A549 (cell line): ENCODE measurements at regions not wholly inside any gene's neighbourhood (a gene's known extent, or its start where the extent isn't known, plus 50 kb on each side); places are given as distances from the start of the nearest gene placed in this dataset.
"Not testable (repeated sequence)": the region's sequence is repeated elsewhere in the genome, so short reads cannot be mapped to it uniquely, and the experiment has no call there.

Experiments used
- ATAC-seq, 2 experiments: fragments of 200-7000 bp in 1 of 2; fragments of >200 bp in 1 of 2; cut with Nextera tagmentation in 1 of 2; cut with Tn5 transposase in 1 of 2; 3 replicates each; pipeline versions ENCODE4 v1.8.0 to v1.9.1; 2018 to 2020; ENCODE audit warnings: mild to moderate bottlenecking in 1 of 2, moderate library complexity in 1 of 2
- CTCF ChIA-PET: fragments of 300-600 bp; sonication (Branson Sonifier 250); formaldehyde crosslinking; extraction: SDS; loops from one replicate; lab custom pipeline; 2021; ENCODE audit warnings: antibody characterized with exemption, inconsistent platforms; lab: Yijun Ruan, JAX
- POLR2A ChIA-PET: fragments of 350-600 bp; formaldehyde crosslinking; extraction: SDS; loops from one replicate; lab custom pipeline; 2021; ENCODE audit warnings: antibody characterized with exemption, inconsistent platforms; lab: Yijun Ruan, JAX
- DNase-seq, 2 experiments: peaks; one replicate each; pipeline versions ENCODE4 v3.0.0 to v3.0.0-alpha.2; 2011 to 2016; ENCODE audit warnings: low read depth in 1 of 2, low spot score in 1 of 2
- FAIRE-seq: peaks from 2 replicates; lab custom pipeline; 2011; peaks lifted over from hg19 to GRCh38; lab: Jason Lieb, UNC
- H3K27ac ChIP-seq, 2 experiments: fragments of >200 bp; sonication (Bioruptor Twin); formaldehyde crosslinking; 3 replicates each; pipeline ENCODE4 v1.5.1; 2016 to 2017
- H3K4me1 ChIP-seq: fragments of >200 bp; sonication (Bioruptor Twin); formaldehyde crosslinking; 3 replicates; pipeline ENCODE4 v1.6.1; 2016
- H3K4me2 ChIP-seq: fragments of >200 bp; sonication (Bioruptor Twin); formaldehyde crosslinking; 3 replicates; pipeline ENCODE4 v1.6.1; 2016
- H3K4me3 ChIP-seq: fragments of >200 bp; sonication (Bioruptor Twin); formaldehyde crosslinking; 3 replicates; pipeline ENCODE4 v1.5.1; 2016
- H3K9me3 ChIP-seq: fragments of >200 bp; sonication (Bioruptor Twin); formaldehyde crosslinking; 3 replicates; pipeline ENCODE4 v1.6.1; 2016
- BCL3 ChIP-seq: fragments of >200 bp; sonication (Bioruptor Twin); formaldehyde crosslinking; IDR thresholded peaks from 3 replicates; pipeline ENCODE4 v1.6.1; 2016
- BHLHE40 ChIP-seq: IDR thresholded peaks from 2 replicates; pipeline ENCODE4 v1.6.1; 2012; ENCODE audit warnings: low read depth, low read length, inconsistent platforms
- CBX8 ChIP-seq: fragments of 200-600 bp; sonication (generic); IDR thresholded peaks from 2 replicates; pipeline ENCODE4 v1.6.1; 2016
- CEBPB ChIP-seq, 2 experiments: fragments of >200 bp in 1 of 2; sonication (Bioruptor Twin) in 1 of 2; formaldehyde crosslinking in 1 of 2; IDR thresholded peaks; 2 replicates each; pipeline ENCODE4 v1.6.1; 2012 to 2016
- CHD2 ChIP-seq: fragments of 150-350 bp; IDR thresholded peaks from 2 replicates; pipeline ENCODE4 v1.6.1; 2014; ENCODE audit warnings: low read length; ENCODE audit not compliant: partially characterized antibody
- E2F6 ChIP-seq: IDR thresholded peaks from 2 replicates; pipeline ENCODE4 v1.6.1; 2012; ENCODE audit warnings: low read depth, borderline replicate concordance
- EHF ChIP-seq: fragments of 250-450 bp; sonication (Bioruptor Pico); IDR thresholded peaks from 2 replicates; pipeline ENCODE4 v1.5.0; 2020; ENCODE audit warnings: mild to moderate bottlenecking
- EP300 ChIP-seq, 2 experiments: fragments of >200 bp; sonication (Bioruptor Twin); formaldehyde crosslinking; IDR thresholded peaks; 2 replicates in 1 of 2; 3 replicates in 1 of 2; pipeline ENCODE4 v1.6.1; 2016 to 2017
- ESRRA ChIP-seq: fragments of 150-350 bp; IDR thresholded peaks from 2 replicates; pipeline ENCODE4 v1.6.1; 2014; ENCODE audit warnings: mild to moderate bottlenecking, low read length, borderline replicate concordance
- FOSB ChIP-seq: fragments of 250-450 bp; sonication (Bioruptor Pico); IDR thresholded peaks from 2 replicates; pipeline ENCODE4 v1.5.0; 2020; ENCODE audit warnings: mild to moderate bottlenecking, moderate library complexity
- FOXS1 ChIP-seq: fragments of 250-450 bp; sonication (Bioruptor Pico); IDR thresholded peaks from 2 replicates; pipeline ENCODE4 v1.5.0; 2020; ENCODE audit warnings: mild to moderate bottlenecking, moderate library complexity
- HDAC2 ChIP-seq: fragments of 200-600 bp; sonication (generic); IDR thresholded peaks from 2 replicates; pipeline ENCODE4 v1.6.1; 2016
- HOXA7 ChIP-seq: fragments of 250-450 bp; sonication (Bioruptor Pico); IDR thresholded peaks from 2 replicates; pipeline ENCODE4 v1.5.0; 2020; ENCODE audit warnings: mild to moderate bottlenecking, moderate library complexity
- HOXB13 ChIP-seq: fragments of 250-450 bp; sonication (Bioruptor Pico); IDR thresholded peaks from 2 replicates; pipeline ENCODE4 v1.5.0; 2020; ENCODE audit warnings: low read depth, mild to moderate bottlenecking, moderate library complexity
- JUN ChIP-seq, 2 experiments: fragments of >200 bp; sonication (Bioruptor Twin); formaldehyde crosslinking; IDR thresholded peaks; 2 replicates in 1 of 2; 3 replicates in 1 of 2; pipeline ENCODE4 v1.6.1; 2016 to 2017
- JUNB ChIP-seq: fragments of >200 bp; sonication (Bioruptor Twin); formaldehyde crosslinking; IDR thresholded peaks from 2 replicates; pipeline ENCODE4 v1.6.1; 2016
- KDM1A ChIP-seq: fragments of 200-600 bp; sonication (generic); IDR thresholded peaks from 2 replicates; pipeline ENCODE4 v1.6.1; 2016; ENCODE audit warnings: low read depth, mild to moderate bottlenecking
- MAFK ChIP-seq: fragments of 450-650 bp; IDR thresholded peaks from 2 replicates; pipeline ENCODE4 v1.6.1; 2014; ENCODE audit not compliant: partially characterized antibody
- MAX ChIP-seq: IDR thresholded peaks from 2 replicates; pipeline ENCODE4 v1.6.1; 2012
- MAZ ChIP-seq: fragments of 150-350 bp; IDR thresholded peaks from 2 replicates; pipeline ENCODE4 v1.6.1; 2014; ENCODE audit warnings: antibody characterized with exemption, low read depth, low read length, borderline replicate concordance
- MYC ChIP-seq: IDR thresholded peaks from 2 replicates; pipeline ENCODE4 v1.6.1; 2012; ENCODE audit warnings: mild to moderate bottlenecking, inconsistent platforms, low read length, improper control_type of control experiment, borderline replicate concordance
- NPAS2 ChIP-seq: fragments of 250-450 bp; sonication (Bioruptor Pico); IDR thresholded peaks from 2 replicates; pipeline ENCODE4 v1.8.0; 2022; ENCODE audit warnings: mild to moderate bottlenecking, moderate library complexity, borderline replicate concordance
- PBX3 ChIP-seq: IDR thresholded peaks from 2 replicates; pipeline ENCODE4 v1.6.1; 2012
- POLR2AphosphoS2 ChIP-seq: conservative IDR thresholded peaks from 2 replicates; pipeline ENCODE4 v1.6.1; 2012; ENCODE audit warnings: low read length, improper control_type of control experiment, inconsistent platforms
- RARB ChIP-seq: fragments of 250-450 bp; sonication (Bioruptor Pico); IDR thresholded peaks from 2 replicates; pipeline ENCODE4 v1.8.0; 2021; ENCODE audit warnings: mild to moderate bottlenecking, moderate library complexity
- RFX5 ChIP-seq: fragments of 450-650 bp; IDR thresholded peaks from 2 replicates; pipeline ENCODE4 v1.7.1; 2014; ENCODE audit warnings: antibody characterized with exemption, mild to moderate bottlenecking, moderate library complexity
- RNF2 ChIP-seq: fragments of 200-600 bp; sonication (generic); IDR thresholded peaks from 2 replicates; pipeline ENCODE4 v1.6.1; 2016; ENCODE audit warnings: low read depth, mild to moderate bottlenecking, antibody characterized with exemption, moderate library complexity, borderline replicate concordance
- SMC3 ChIP-seq: fragments of >200 bp; sonication (Bioruptor Twin); formaldehyde crosslinking; IDR thresholded peaks from 3 replicates; pipeline ENCODE4 v1.6.1; 2018; ENCODE audit warnings: inconsistent platforms
- SREBF2 ChIP-seq: fragments of 450-650 bp; IDR thresholded peaks from 2 replicates; pipeline ENCODE4 v1.6.1; 2014; ENCODE audit warnings: mild to moderate bottlenecking, moderate library complexity
- TP53 ChIP-seq: fragments of 250-450 bp; sonication (Bioruptor Pico); IDR thresholded peaks from 2 replicates; pipeline ENCODE4 v1.5.0; 2021; ENCODE audit warnings: mild to moderate bottlenecking, moderate library complexity
- ZFP36 ChIP-seq: fragments of 450-650 bp; IDR thresholded peaks from 2 replicates; pipeline ENCODE4 v1.6.1; 2014; ENCODE audit warnings: borderline replicate concordance; ENCODE audit not compliant: partially characterized antibody
- WGBS: methylation state at CpG from one replicate; pipeline ENCODE4 v1.1.6; 2017; ENCODE audit errors: missing lambda C conversion rate; 5-methylcytosine and 5-hydroxymethylcytosine counted together

- TF ChIP-seq MAX (0 out of 2 replicates have a peak, but pooled peaks have one; percentile 0), CEBPB (IDR thresholded peaks at IDR 0.05) (peak; percentile 35 to 46; a peak in 1 of 4 replicates)
- TF ChIP-seq, all 56 proteins: peak for 2; not testable (repeated sequence) for 54
- ATAC-seq, FAIRE-seq, POLR2A ChIA-PET, H3K4me3 ChIP-seq, CTCF ChIA-PET, DNase-seq, H3K9me3 ChIP-seq: not testable (repeated sequence)
- Histone ChIP-seq H3K4me1 (peaks cover 63% of the 10 kb centered on the region), H3K27ac (peak overlapping the region; percentile 63 to 64; a peak in 4 of 6 replicates), H3K4me2 (peak overlapping the region; percentile 60)
- 46% methylated on average over 3 of the region's 3 CpGs for WGBS
Observed at GRCh38 chr6:139980631-139981030, 606.2 kb upstream of the CITED2 start.

GRCh38 chr6:139979021-139979725, 604.7 kb upstream of the CITED2 start:
- DNase-seq (no peak), ATAC-seq (no peak), FAIRE-seq (no peak)
- Histone ChIP-seq H3K9me3 (no peaks in the 10 kb centered on the region), H3K4me2 (peak overlapping the region; percentile 8; the same call in 2 of the 3 replicates), H3K4me3 (no peak overlapping the region), H3K4me1 (peaks cover 65% of the 10 kb centered on the region), H3K27ac (peak overlapping the region; percentile 37 to 50; a peak in 1 of 6 replicates)
- ChIA-PET CTCF (no interaction called here), POLR2A (no interaction called here)
- TF ChIP-seq HDAC2 (no peak), RARB (CRISPR knock-in tag) (no peak), HOXA7 (CRISPR knock-in tag) (no peak), FOSB (CRISPR knock-in tag) (no peak), CBX8 (no peak), EHF (CRISPR knock-in tag) (no peak), POLR2AphosphoS2 (no peak), MAZ (no peak), MYC (no peak), CHD2 (no peak), KDM1A (no peak), NPAS2 (CRISPR knock-in tag) (no peak), ZFP36 (no peak), MAFK (no peak), BCL3 (no peak), HOXB13 (no peak), JUN (IDR thresholded peaks at IDR 0.05) (no peak), E2F6 (no peak)
- 88% methylated on average over 7 of the region's 7 CpGs for WGBS

GRCh38 chr6:139977887-139978332, 603.5 kb upstream of the CITED2 start:
- peaks cover 61% of the 10 kb centered on the region for H3K4me1 ChIP-seq
- H3K4me2 ChIP-seq, result peak overlapping the region; percentile 8; the same call in 2 of the 3 replicates
- no peaks in the 10 kb centered on the region for H3K9me3 ChIP-seq
- H3K4me3 ChIP-seq, result no peak overlapping the region
- DNase-seq (peak in 1 of 2 experiments; percentile 62), ATAC-seq (peak; percentile 61 to 72), FAIRE-seq (no peak)
- peak overlapping the region; percentile 52 to 56; a peak in 2 of 6 replicates for H3K27ac ChIP-seq
- ChIA-PET POLR2A (interaction anchor here (0.7 to 1.8 kb wide), 2 partner anchors 603 to 605 kb away, joined by 3 to 5 read pairs; partner anchors contain the start of gene CITED2), CTCF (no interaction called here)
- 4% methylated on average over 2 of the region's 2 CpGs for WGBS
- TF ChIP-seq EHF (CRISPR knock-in tag) (no peak), RNF2 (no peak), E2F6 (no peak), PBX3 (no peak), RFX5 (no peak), EP300 (IDR thresholded peaks at IDR 0.05) (peak in 1 of 2 experiments; percentile 16; a peak in 1 of 5 replicates), JUNB (peak; percentile 72; the same call in 1 of the 2 replicates), FOXS1 (CRISPR knock-in tag) (no peak), SMC3 (peak; percentile 18; the same call in 1 of the 3 replicates), TP53 (CRISPR knock-in tag) (no peak), BHLHE40 (no peak), JUN (IDR thresholded peaks at IDR 0.05) (peak in 1 of 2 experiments; percentile 41; a peak in 1 of 5 replicates), ESRRA (no peak), SREBF2 (no peak)
